Lower lobe of right lung (tissue), 2 donors: ENCODE measurements at regions not wholly inside any gene's neighbourhood (a gene's known extent, or its start where the extent isn't known, plus 50 kb on each side); places are given as distances from the start of the nearest gene placed in this dataset.
A peak's percentile ranks its signal among the peaks of the same experiment; 100 is the strongest.

Source experiments
- ATAC-seq, 2 donors: fragments of 200-7000 bp; cut with Tn5 transposase; one replicate each; pipeline ENCODE4 v1.9.1; 2020 to 2022; ENCODE audit warnings: mild to moderate bottlenecking in 2 of 2, moderate library complexity in 2 of 2
- DNase-seq: peaks from one replicate; pipeline ENCODE4 v3.0.0-alpha.2; 2020
- H3K27ac ChIP-seq: fragments of 200-600 bp; one replicate; pipeline ENCODE4 v1.8.0; 2022
- H3K27me3 ChIP-seq: fragments of 200-600 bp; one replicate; pipeline ENCODE4 v1.8.0; 2022; ENCODE audit warnings: low read depth
- H3K36me3 ChIP-seq: fragments of 200-600 bp; one replicate; pipeline ENCODE4 v1.8.0; 2022; ENCODE audit warnings: mild to moderate bottlenecking
- H3K4me1 ChIP-seq: fragments of 200-600 bp; one replicate; pipeline ENCODE4 v1.8.0; 2022
- H3K4me3 ChIP-seq: fragments of 200-600 bp; one replicate; pipeline ENCODE4 v1.8.0; 2022; ENCODE audit warnings: mild to moderate bottlenecking
- H3K9me3 ChIP-seq: fragments of 200-600 bp; one replicate; pipeline ENCODE4 v1.8.0; 2022
- intact Hi-C: fragments of 100-400 bp; cut with DNase I; formaldehyde crosslinking; loops from one replicate; pipeline ENCODE4 v1.11.0; 2022
- TF ChIP-seq, protein P1 (sequence below): fragments of 200-600 bp; IDR thresholded peaks from one replicate; pipeline ENCODE4 v1.8.0; 2022; ENCODE audit warnings: antibody characterized with exemption, mild to moderate bottlenecking
- donor health status: DM: no; HTN: yes; CAD: no; lungs with severe emphysema.

DNA sequence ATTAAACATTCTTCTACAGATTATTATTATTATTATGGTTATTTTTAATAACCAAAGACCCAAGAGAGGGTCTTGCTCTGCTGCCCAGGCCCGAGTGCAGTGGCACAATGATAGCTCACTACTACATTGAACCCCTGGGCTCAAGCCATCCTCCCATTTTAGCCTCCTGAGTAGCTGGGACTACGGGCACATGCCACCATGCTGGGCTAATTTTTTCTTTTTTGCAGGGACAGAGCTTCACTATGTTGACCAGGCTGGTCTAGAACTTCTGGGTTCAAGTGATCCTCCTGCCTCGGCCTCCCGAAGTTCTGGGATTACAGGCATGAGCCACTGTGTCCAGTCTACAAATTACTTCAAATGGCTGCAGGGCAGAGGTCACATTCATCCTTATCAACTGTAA lies 179.8 kb downstream of the KCNRG start:
- TF ChIP-seq, protein P1, sequence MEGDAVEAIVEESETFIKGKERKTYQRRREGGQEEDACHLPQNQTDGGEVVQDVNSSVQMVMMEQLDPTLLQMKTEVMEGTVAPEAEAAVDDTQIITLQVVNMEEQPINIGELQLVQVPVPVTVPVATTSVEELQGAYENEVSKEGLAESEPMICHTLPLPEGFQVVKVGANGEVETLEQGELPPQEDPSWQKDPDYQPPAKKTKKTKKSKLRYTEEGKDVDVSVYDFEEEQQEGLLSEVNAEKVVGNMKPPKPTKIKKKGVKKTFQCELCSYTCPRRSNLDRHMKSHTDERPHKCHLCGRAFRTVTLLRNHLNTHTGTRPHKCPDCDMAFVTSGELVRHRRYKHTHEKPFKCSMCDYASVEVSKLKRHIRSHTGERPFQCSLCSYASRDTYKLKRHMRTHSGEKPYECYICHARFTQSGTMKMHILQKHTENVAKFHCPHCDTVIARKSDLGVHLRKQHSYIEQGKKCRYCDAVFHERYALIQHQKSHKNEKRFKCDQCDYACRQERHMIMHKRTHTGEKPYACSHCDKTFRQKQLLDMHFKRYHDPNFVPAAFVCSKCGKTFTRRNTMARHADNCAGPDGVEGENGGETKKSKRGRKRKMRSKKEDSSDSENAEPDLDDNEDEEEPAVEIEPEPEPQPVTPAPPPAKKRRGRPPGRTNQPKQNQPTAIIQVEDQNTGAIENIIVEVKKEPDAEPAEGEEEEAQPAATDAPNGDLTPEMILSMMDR = no peak
- Histone ChIP-seq H3K27me3 (no peaks in the 10 kb centered on the region), H3K4me3 (no peak overlapping the region), H3K36me3 (no peaks in the 10 kb centered on the region), H3K4me1 (no peaks in the 10 kb centered on the region), H3K9me3 (no peaks in the 10 kb centered on the region), H3K27ac (no peak overlapping the region)
- ATAC-seq (no peak), DNase-seq (no peak)
- intact Hi-C loops = no loop called here

DNA sequence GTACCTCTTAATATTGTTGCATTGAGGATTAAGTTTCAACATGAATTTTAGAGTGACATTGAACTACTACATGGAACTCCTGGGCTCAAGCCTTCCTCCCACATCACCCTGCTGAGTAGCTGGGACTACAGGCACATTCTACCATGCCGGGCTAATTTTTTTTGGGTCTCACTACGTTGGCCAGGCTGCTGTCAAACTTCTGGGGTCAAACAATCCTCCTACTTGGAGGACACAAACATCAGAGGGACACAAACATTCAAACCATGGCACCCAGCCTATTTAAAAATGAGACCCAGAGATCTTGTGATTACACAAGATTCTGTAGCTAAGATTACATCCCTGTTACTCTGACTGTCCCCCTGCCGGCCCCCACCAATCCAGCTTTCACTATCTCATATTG lies 180.9 kb downstream of the KCNRG start:
- H3K36me3 ChIP-seq = no peaks in the 10 kb centered on the region
- DNase-seq = no peak
- no peaks in the 10 kb centered on the region for H3K4me1 ChIP-seq
- ATAC-seq = no peak
- no peaks in the 10 kb centered on the region for H3K27me3 ChIP-seq
- H3K27ac ChIP-seq = no peak overlapping the region
- intact Hi-C loops = no loop called here
- TF ChIP-seq, protein P1 = no peak
- no peaks in the 10 kb centered on the region for H3K9me3 ChIP-seq
- H3K4me3 ChIP-seq = no peak overlapping the region

DNA sequence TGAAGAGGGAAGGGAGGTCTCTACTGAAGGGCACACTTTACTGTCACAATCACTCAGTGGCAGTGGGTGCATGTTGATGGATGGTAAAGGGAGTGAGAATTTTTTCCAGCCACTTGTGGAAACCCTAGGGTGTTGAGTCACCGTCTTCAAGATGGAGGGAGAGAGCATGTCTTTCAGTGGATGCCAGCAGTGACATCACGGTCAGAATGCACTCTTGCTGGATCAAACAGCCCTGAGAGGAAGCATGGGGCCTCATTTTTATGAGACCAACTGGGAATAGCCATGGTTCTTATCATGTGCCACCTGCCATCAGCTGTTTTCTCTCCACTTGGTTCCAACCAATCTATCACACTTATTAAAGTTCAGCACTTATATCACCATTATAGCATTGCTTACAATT lies 182.5 kb downstream of the KCNRG start:
- Histone ChIP-seq H3K4me3 (no peak overlapping the region), H3K27ac (no peak overlapping the region), H3K27me3 (no peaks in the 10 kb centered on the region), H3K36me3 (no peaks in the 10 kb centered on the region), H3K4me1 (no peaks in the 10 kb centered on the region), H3K9me3 (no peaks in the 10 kb centered on the region)
- TF ChIP-seq, protein P1 = no peak
- DNase-seq (no peak), ATAC-seq (no peak)
- intact Hi-C loops = no loop called here

DNA sequence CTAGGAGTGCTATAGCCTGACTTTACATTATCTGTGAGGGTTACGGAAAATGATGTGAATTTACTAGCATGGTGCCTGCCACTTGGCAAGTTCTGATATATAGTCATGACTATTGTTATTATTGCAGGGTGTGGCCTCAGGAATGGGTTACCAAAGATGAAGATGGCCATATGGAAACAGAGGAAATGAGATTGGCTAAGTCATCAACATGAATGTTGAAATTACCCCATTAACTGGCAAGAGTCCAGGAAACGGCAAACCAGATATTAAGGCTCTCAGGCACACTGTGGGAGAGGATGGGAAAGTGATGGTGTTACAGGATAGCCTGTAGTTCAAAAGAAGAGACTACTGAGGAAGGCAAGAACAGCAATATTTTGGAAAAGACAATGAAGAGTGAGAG lies 183.3 kb downstream of the KCNRG start:
- TF ChIP-seq, protein P1 = no peak
- Histone ChIP-seq H3K4me1 (no peaks in the 10 kb centered on the region), H3K36me3 (no peaks in the 10 kb centered on the region), H3K27ac (no peak overlapping the region), H3K9me3 (no peaks in the 10 kb centered on the region), H3K27me3 (no peaks in the 10 kb centered on the region), H3K4me3 (no peak overlapping the region)
- intact Hi-C loops = no loop called here
- no peak for DNase-seq
- ATAC-seq = peak; percentile 18 to 61

DNA sequence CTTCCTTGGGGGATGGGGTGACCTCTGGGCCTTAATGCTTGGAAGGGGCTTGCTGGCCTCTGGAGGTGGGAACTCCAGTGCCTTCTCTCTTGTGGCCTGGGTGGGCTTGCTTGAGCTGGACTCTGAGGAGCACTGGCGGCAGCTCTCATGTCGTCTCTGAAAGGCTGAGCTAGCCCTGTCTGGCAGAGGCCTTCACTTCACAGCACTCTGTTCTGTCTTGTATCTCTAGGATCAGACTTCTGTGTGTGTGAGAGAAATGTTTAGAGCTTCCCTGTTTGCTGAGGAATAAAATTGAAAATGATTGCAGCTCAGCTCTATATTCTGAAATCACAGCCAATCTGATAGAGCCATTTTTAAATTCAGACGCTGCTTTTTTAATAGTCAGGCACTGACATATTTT lies 185.3 kb downstream of the KCNRG start:
- TF ChIP-seq, protein P1 = no peak
- Histone ChIP-seq H3K27me3 (no peaks in the 10 kb centered on the region), H3K4me1 (no peaks in the 10 kb centered on the region), H3K36me3 (no peaks in the 10 kb centered on the region), H3K4me3 (no peak overlapping the region), H3K9me3 (no peaks in the 10 kb centered on the region), H3K27ac (no peak overlapping the region)
- intact Hi-C loops = no loop called here
- ATAC-seq (no peak), DNase-seq (no peak)

DNA sequence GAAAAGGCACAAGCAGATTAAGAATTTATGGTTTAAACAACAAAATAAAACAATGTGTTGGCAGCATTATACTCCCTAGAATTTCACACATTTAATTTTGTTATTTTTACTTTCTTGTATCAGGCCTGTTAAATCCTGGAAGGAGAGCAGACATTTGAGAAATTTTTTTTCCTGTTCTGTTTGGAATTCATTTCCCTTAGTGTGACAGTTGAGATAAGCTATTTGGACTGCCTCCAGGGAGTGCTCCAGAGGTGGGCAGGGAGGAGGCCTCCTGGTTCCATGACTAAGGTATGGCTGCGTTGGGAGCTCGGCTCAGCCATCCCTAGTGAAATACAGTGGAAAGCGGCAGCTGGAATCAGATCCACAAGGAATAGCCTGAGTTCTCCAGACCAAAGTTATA lies 185.7 kb downstream of the KCNRG start:
- no peak overlapping the region for H3K4me3 ChIP-seq
- H3K36me3 ChIP-seq = no peaks in the 10 kb centered on the region
- intact Hi-C loops = no loop called here
- H3K27me3 ChIP-seq = no peaks in the 10 kb centered on the region
- TF ChIP-seq, protein P1 = no peak
- no peaks in the 10 kb centered on the region for H3K9me3 ChIP-seq
- no peak overlapping the region for H3K27ac ChIP-seq
- H3K4me1 ChIP-seq = no peaks in the 10 kb centered on the region
- DNase-seq (no peak), ATAC-seq (no peak)
